Peyer's patch (tissue), 4 donors: ENCODE measurements at regions not wholly inside any gene's neighbourhood (a gene's known extent, or its start where the extent isn't known, plus 50 kb on each side); places are given as distances from the start of the nearest gene placed in this dataset.
"Not testable (repeated sequence)": the region's sequence is repeated elsewhere in the genome, so short reads cannot be mapped to it uniquely, and the experiment has no call there.

Experiments used
- DNase-seq, 3 donors: peaks; one replicate each; pipeline ENCODE4 v3.0.0-alpha.2; 2017 to 2019
- H3K27ac ChIP-seq, 4 donors: fragments of 200-600 bp; sonication (generic); one replicate each; pipeline ENCODE4 v1.5.1; 2016 to 2019
- H3K27me3 ChIP-seq, 2 donors: fragments of 200-600 bp; sonication (generic); one replicate each; pipeline ENCODE4 v1.5.1; 2019
- H3K36me3 ChIP-seq, 3 donors: fragments of 200-600 bp; sonication (generic); one replicate each; pipeline ENCODE4 v1.5.1; 2016 to 2019
- H3K4me1 ChIP-seq, 4 donors: fragments of 200-600 bp; sonication (generic); one replicate each; pipeline ENCODE4 v1.5.1; 2016 to 2019
- H3K4me3 ChIP-seq, 4 donors: fragments of 200-600 bp; sonication (generic); 1 replicate in 3 of 4; 2 replicates in 1 of 4; pipeline ENCODE4 v1.5.1; 2016 to 2019; ENCODE audit warnings: mild to moderate bottlenecking in 1 of 4
- H3K9me3 ChIP-seq, 4 donors: fragments of 200-600 bp; sonication (generic); one replicate each; pipeline ENCODE4 v1.5.1; 2016 to 2019; ENCODE audit warnings: mild to moderate bottlenecking in 1 of 4
- POLR2A ChIP-seq, 2 donors: fragments of 450-650 bp; IDR thresholded peaks; one replicate each; pipeline ENCODE4 v1.5.1; 2017; ENCODE audit warnings: antibody characterized with exemption in 2 of 2, mild to moderate bottlenecking in 2 of 2, moderate library complexity in 2 of 2
- TF ChIP-seq, protein P1 (sequence below), 6 experiments: fragments of 450-650 bp in 4 of 6; fragments of 200-600 bp in 2 of 6; sonication (generic) in 1 of 6; IDR thresholded peaks; one replicate each; pipeline ENCODE4 v1.5.1; 2017 to 2019; ENCODE audit warnings: antibody characterized with exemption in 6 of 6, mild to moderate bottlenecking in 3 of 6, moderate library complexity in 1 of 6

DNA sequence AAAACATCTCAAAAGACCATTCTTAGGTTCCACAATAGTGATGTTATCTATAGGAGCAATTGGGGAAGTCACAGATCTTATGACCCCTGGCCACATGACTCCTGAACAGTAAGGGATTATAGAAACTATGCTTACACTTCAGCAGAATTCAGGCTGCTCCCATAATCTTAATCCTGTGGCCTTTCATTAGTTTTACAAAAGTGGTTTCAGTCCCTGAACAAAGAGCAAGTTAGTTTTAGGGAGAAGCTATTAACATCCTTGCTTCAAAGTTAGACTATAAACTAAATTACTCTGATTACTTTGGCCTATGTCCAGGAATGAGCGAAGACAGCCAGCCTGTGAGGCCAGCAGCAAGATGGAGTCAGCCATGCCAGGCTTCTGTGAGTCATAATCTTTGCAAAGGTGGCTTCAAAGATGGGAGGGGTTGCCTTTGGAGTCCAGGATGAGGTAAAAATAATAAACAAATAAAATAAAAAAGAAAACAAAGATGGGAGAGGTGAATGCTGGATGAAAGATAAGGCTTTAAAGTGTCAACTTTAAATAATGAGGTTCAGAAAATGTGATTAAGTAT lies 168.7 kb upstream of the NDUFV2 start:
- Histone ChIP-seq H3K36me3 (no peaks in the 10 kb centered on the region), H3K9me3 (peaks cover 0 to 8% (median 0%) of the 10 kb centered on the region in 4 donors), H3K4me3 (no peak overlapping the region), H3K27ac (no peak overlapping the region), H3K4me1 (no peaks in the 10 kb centered on the region), H3K27me3 (no peaks in the 10 kb centered on the region)
- TF ChIP-seq, protein P1, sequence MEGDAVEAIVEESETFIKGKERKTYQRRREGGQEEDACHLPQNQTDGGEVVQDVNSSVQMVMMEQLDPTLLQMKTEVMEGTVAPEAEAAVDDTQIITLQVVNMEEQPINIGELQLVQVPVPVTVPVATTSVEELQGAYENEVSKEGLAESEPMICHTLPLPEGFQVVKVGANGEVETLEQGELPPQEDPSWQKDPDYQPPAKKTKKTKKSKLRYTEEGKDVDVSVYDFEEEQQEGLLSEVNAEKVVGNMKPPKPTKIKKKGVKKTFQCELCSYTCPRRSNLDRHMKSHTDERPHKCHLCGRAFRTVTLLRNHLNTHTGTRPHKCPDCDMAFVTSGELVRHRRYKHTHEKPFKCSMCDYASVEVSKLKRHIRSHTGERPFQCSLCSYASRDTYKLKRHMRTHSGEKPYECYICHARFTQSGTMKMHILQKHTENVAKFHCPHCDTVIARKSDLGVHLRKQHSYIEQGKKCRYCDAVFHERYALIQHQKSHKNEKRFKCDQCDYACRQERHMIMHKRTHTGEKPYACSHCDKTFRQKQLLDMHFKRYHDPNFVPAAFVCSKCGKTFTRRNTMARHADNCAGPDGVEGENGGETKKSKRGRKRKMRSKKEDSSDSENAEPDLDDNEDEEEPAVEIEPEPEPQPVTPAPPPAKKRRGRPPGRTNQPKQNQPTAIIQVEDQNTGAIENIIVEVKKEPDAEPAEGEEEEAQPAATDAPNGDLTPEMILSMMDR (IDR thresholded peaks at IDR 0.05) = no peak
- no peak for TF ChIP-seq POLR2A (IDR thresholded peaks at IDR 0.05)
- no peak for DNase-seq

DNA sequence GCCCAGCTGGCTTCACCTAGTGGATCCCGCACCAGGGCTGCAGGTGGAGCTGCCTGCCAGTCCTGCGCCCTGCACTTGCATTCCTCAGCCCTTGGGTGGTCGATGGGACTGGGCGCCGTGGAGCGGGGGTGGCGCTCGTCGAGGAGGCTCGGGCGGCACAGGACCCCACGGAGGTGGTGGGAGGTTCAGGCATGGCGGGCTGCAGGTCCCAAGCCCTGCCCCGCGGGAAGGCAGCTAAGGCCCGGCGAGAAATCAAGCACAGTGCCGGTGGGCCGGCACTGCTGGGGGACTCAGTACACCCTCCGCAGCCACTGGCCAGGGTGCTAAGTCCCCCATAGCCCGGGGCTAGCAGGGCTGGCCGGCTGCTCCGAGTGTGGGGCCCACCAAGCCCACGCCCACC lies 167.2 kb upstream of the NDUFV2 start:
- H3K27ac ChIP-seq = not testable (repeated sequence)

DNA sequence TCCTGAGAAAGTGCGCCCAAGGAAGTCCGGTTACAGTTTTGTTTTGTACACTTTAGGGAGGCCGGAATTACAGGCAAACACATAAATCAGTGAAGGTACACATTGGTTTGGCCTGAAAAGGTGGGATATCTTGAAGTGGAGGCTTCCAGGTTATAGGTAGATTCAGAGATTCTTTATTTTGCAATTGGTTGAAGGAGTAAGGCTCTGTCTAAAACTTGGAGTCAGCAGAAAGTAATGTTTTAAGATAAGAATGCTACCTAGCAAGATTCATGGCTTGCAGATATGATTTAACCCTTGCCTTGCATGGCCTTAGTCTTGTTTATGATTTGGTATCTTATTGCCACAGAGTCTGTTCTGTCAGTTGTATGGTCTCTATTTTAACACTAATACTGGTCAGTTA lies 165.9 kb upstream of the NDUFV2 start:
- TF ChIP-seq, protein P1 (IDR thresholded peaks at IDR 0.05) = no peak
- Histone ChIP-seq H3K36me3 (no peaks in the 10 kb centered on the region), H3K9me3 (peaks cover 0 to 3% (median 0%) of the 10 kb centered on the region in 4 donors), H3K4me3 (no peak overlapping the region), H3K27ac (no peak overlapping the region), H3K27me3 (no peaks in the 10 kb centered on the region), H3K4me1 (no peaks in the 10 kb centered on the region)
- DNase-seq = no peak

More for the DNA sequence above, 167.2 kb upstream of the NDUFV2 start:
- H3K4me1 ChIP-seq, DNase-seq, H3K36me3 ChIP-seq, H3K27me3 ChIP-seq, H3K4me3 ChIP-seq, H3K9me3 ChIP-seq: not testable (repeated sequence)

DNA sequence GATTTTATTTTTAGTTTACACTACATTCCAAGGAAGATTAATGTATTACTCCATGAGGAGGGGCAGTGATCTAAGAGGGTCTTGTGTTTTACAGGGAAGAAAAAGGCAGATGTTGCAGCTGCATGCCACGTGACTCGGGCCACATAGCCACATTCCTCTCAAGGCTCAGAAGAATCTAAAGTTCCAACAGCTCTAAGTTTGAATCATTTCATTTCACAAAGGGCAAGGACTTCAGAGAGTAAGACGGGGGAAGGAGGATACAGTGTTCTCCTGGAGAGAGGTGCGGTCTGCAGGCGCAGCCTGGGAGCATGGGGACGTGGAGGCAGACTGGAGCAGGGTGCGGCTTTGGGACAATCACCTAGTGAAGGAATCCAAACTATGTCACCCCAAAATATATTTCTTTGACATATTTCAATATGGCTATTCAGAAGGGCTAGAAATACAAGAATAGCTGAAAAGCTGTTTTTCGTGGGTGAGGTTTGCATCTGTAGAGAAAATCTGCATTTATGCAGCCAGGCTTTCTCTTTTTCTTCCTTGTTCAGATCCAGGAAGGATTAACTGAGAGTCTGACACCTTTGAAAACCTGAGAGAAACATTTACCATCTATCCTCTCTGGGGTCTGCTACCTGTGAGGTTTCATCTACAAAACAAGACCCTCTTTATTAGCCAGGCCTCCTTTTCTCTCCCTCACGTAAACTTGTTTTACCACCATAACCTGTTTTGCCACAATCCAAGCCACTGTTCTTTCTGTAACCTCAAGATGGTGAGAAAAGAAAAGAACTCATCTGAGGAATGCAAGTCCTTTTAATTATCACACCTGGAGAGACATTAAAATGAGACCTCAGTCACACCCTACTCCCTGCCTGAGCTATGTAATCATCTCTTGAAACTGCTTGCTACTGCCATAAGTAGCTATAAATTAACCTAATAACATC lies 165.1 kb upstream of the NDUFV2 start:
- Histone ChIP-seq H3K27me3 (no peaks in the 10 kb centered on the region), H3K36me3 (no peaks in the 10 kb centered on the region), H3K4me1 (no peaks in the 10 kb centered on the region), H3K27ac (no peak overlapping the region), H3K4me3 (no peak overlapping the region), H3K9me3 (peaks cover 0 to 3% (median 0%) of the 10 kb centered on the region in 4 donors)
- DNase-seq = no peak
- TF ChIP-seq, protein P1 (IDR thresholded peaks at IDR 0.05) = no peak
- no peak for TF ChIP-seq POLR2A (IDR thresholded peaks at IDR 0.05)

DNA sequence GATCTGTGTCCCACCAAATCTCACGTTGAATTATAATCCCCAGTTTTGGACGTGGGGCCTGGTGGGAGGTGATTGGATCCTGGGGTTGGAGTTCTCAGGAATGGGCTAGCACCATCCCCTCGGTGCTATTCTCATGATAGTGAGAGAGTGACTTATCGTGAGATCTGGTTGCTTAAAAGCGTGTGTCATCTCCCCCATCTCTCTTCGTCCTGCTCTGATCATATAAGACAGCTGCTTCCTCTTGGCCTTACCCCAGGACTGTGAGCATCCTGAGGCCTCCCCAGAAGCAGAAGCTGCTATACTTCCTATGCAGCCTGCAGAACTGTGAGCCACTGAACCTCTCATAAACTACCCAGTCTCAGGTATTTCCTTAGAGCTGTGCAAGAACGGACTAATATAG lies 163.7 kb upstream of the NDUFV2 start:
- Histone ChIP-seq H3K4me1 (no peaks in the 10 kb centered on the region), H3K27me3 (no peaks in the 10 kb centered on the region), H3K4me3 (no peak overlapping the region), H3K27ac (no peak overlapping the region), H3K9me3 (no peaks in the 10 kb centered on the region), H3K36me3 (no peaks in the 10 kb centered on the region)
- DNase-seq = no peak
- TF ChIP-seq, protein P1 (IDR thresholded peaks at IDR 0.05) = no peak
- TF ChIP-seq POLR2A (IDR thresholded peaks at IDR 0.05) = no peak
